Naive thymus-derived CD4-positive, alpha-beta T cell (primary cell): ENCODE measurements at regions not wholly inside any gene's neighbourhood (a gene's known extent, or its start where the extent isn't known, plus 50 kb on each side); places are given as distances from the start of the nearest gene placed in this dataset.
A peak's percentile ranks its signal among the peaks of the same experiment; 100 is the strongest.

Experiments
- ATAC-seq: fragments of 150-1000 bp; cut with Tn5 transposase; 2 replicates; pipeline ENCODE4 v1.10.0; 2021; ENCODE audit warnings: mild to moderate bottlenecking, moderate library complexity
- CTCF ChIA-PET: fragments of 350-600 bp; sonication (Branson Sonifier 250); formaldehyde crosslinking; loops from one replicate; lab custom pipeline; 2021; ENCODE audit warnings: antibody characterized with exemption; lab: Charles Lee
- POLR2A ChIA-PET: fragments of 350-600 bp; sonication (Branson Sonifier 250); formaldehyde crosslinking; loops from one replicate; lab custom pipeline; 2021; ENCODE audit warnings: antibody characterized with exemption, inconsistent platforms; lab: Charles Lee
- DNase-seq, 9 donors: peaks; one replicate each; pipeline versions ENCODE4 v3.0.0 to v3.0.0-alpha.2; 2020 to 2022; ENCODE audit warnings: mixed read lengths in 1 of 9
- H3K27ac ChIP-seq: one replicate; pipeline ENCODE4 v1.7.0; 2013; ENCODE audit warnings: mild to moderate bottlenecking, low read depth, low read length, moderate library complexity
- H3K27me3 ChIP-seq, 2 donors: one replicate each; pipeline ENCODE4 v1.7.0; 2013; ENCODE audit warnings: low read length in 2 of 2, mild to moderate bottlenecking in 2 of 2, moderate library complexity in 2 of 2; ENCODE audit not compliant: control insufficient read depth in 2 of 2, insufficient read depth in 2 of 2
- H3K36me3 ChIP-seq, 3 experiments: 1 replicate in 2 of 3; 2 replicates in 1 of 3; pipeline ENCODE4 v1.7.0; 2013; ENCODE audit warnings: low read length in 3 of 3, mild to moderate bottlenecking in 3 of 3, moderate library complexity in 1 of 3; ENCODE audit not compliant: insufficient read depth in 3 of 3, control insufficient read depth in 2 of 3
- H3K4me1 ChIP-seq, 2 donors: one replicate each; pipeline ENCODE4 v1.7.0; 2013; ENCODE audit warnings: low read length in 2 of 2, mild to moderate bottlenecking in 2 of 2, moderate library complexity in 1 of 2; ENCODE audit not compliant: control insufficient read depth in 2 of 2, insufficient read depth in 2 of 2
- H3K4me3 ChIP-seq: 2 replicates; pipeline ENCODE4 v1.7.0; 2013; ENCODE audit warnings: mild to moderate bottlenecking, low read length
- H3K9me3 ChIP-seq, 3 experiments: 1 replicate in 2 of 3; 2 replicates in 1 of 3; pipeline ENCODE4 v1.7.0; 2013; ENCODE audit warnings: low read length in 3 of 3; ENCODE audit not compliant: control insufficient read depth in 2 of 3
- H3K27ac Mint-ChIP-seq, 9 donors: one replicate each; pipeline ENCODE4 v1.8.0; 2020 to 2022; ENCODE audit warnings: mixed read lengths in 9 of 9, mild to moderate bottlenecking in 8 of 9, moderate library complexity in 5 of 9, inconsistent platforms in 2 of 9
- H3K27me3 Mint-ChIP-seq, 5 donors: one replicate each; pipeline ENCODE4 v1.8.0; 2021 to 2022; ENCODE audit warnings: mixed read lengths in 5 of 5, mild to moderate bottlenecking in 1 of 5
- H3K36me3 Mint-ChIP-seq, 5 donors: one replicate each; pipeline ENCODE4 v1.8.0; 2020 to 2022; ENCODE audit warnings: mixed read lengths in 5 of 5, mild to moderate bottlenecking in 3 of 5, inconsistent platforms in 1 of 5
- H3K4me1 Mint-ChIP-seq, 7 donors: one replicate each; pipeline ENCODE4 v1.8.0; 2020 to 2022; ENCODE audit warnings: mixed read lengths in 7 of 7, mild to moderate bottlenecking in 3 of 7, inconsistent platforms in 1 of 7
- H3K4me3 Mint-ChIP-seq, 10 donors: one replicate each; pipeline ENCODE4 v1.8.0; 2020 to 2022; ENCODE audit warnings: mild to moderate bottlenecking in 10 of 10, mixed read lengths in 10 of 10, moderate library complexity in 6 of 10, inconsistent platforms in 2 of 10
- H3K9me3 Mint-ChIP-seq, 11 donors: one replicate each; pipeline ENCODE4 v1.8.0; 2020 to 2022; ENCODE audit warnings: mixed read lengths in 11 of 11, mild to moderate bottlenecking in 4 of 11, inconsistent platforms in 1 of 11, moderate library complexity in 1 of 11
- intact Hi-C, 2 donors: fragments of 100-400 bp; cut with micrococcal nuclease; formaldehyde crosslinking; loops; one replicate each; pipeline ENCODE4 v1.15.1; 2023

GRCh38 chr2:39487398-39488250 lies 50.5 kb upstream of the MAP4K3 start:
- POLR2A ChIA-PET: no interaction called here
- Mint-ChIP-seq H3K4me3 (no peak overlapping the region), H3K27me3 (peaks cover 0 to 12% (median 7%) of the 10 kb centered on the region in 5 donors), H3K36me3 (peaks cover 0 to 11% (median 3%) of the 10 kb centered on the region in 5 donors), H3K9me3 (peaks cover 0 to 6% (median 0%) of the 10 kb centered on the region in 11 donors), H3K4me1 (peaks cover 0 to 11% (median 0%) of the 10 kb centered on the region in 7 donors), H3K27ac (no peak overlapping the region)
- DNase-seq: no peak
- CTCF ChIA-PET: interaction anchor here (0.6 to 0.7 kb wide), 3 partner anchors 14 to 395 kb away, joined by 5 to 8 read pairs (median 8); no protein-coding TSS in a partner anchor
- H3K27ac ChIP-seq: no peak overlapping the region
- no peaks in the 10 kb centered on the region for H3K27me3 ChIP-seq
- H3K9me3 ChIP-seq: no peaks in the 10 kb centered on the region
- no peak for ATAC-seq
- no peaks in the 10 kb centered on the region for H3K36me3 ChIP-seq
- intact Hi-C loops: no loop called here
- H3K4me1 ChIP-seq: no peaks in the 10 kb centered on the region
- H3K4me3 ChIP-seq: no peak overlapping the region

- Histone ChIP-seq H3K9me3 (no peaks in the 10 kb centered on the region), H3K4me1 (no peaks in the 10 kb centered on the region), H3K4me3 (no peak overlapping the region), H3K36me3 (no peaks in the 10 kb centered on the region), H3K27me3 (no peaks in the 10 kb centered on the region), H3K27ac (no peak overlapping the region)
- no peak overlapping the region for H3K4me3 Mint-ChIP-seq
- H3K27ac Mint-ChIP-seq: no peak overlapping the region
- peak; percentile 62 for ATAC-seq
- ChIA-PET CTCF (interaction anchor here (0.6 to 0.7 kb wide), 3 partner anchors 13 to 396 kb away, joined by 5 to 8 read pairs (median 8); no protein-coding TSS in a partner anchor), POLR2A (no interaction called here)
- peaks cover 0 to 15% (median 0%) of the 10 kb centered on the region in 7 donors for H3K4me1 Mint-ChIP-seq
- peaks cover 0 to 12% (median 7%) of the 10 kb centered on the region in 5 donors for H3K27me3 Mint-ChIP-seq
- no peak for DNase-seq
- peaks cover 0 to 10% (median 3%) of the 10 kb centered on the region in 5 donors for H3K36me3 Mint-ChIP-seq
- peaks cover 0 to 4% (median 0%) of the 10 kb centered on the region in 11 donors for H3K9me3 Mint-ChIP-seq
- intact Hi-C loops: no loop called here
These were observed 51.4 kb upstream of the MAP4K3 start for GRCh38 chr2:39488450-39488849.

GRCh38 chr2:39490586-39490985 lies 53.5 kb upstream of the MAP4K3 start:
- ChIA-PET CTCF (no interaction called here), POLR2A (no interaction called here)
- Histone ChIP-seq H3K36me3 (no peaks in the 10 kb centered on the region), H3K27ac (no peak overlapping the region), H3K27me3 (no peaks in the 10 kb centered on the region), H3K9me3 (no peaks in the 10 kb centered on the region), H3K4me1 (no peaks in the 10 kb centered on the region), H3K4me3 (no peak overlapping the region)
- no peak overlapping the region for H3K4me3 Mint-ChIP-seq
- peaks cover 0 to 8% (median 7%) of the 10 kb centered on the region in 5 donors for H3K27me3 Mint-ChIP-seq
- H3K36me3 Mint-ChIP-seq: peaks cover 0 to 8% (median 3%) of the 10 kb centered on the region in 5 donors
- DNase-seq: no peak
- peaks cover 0 to 19% (median 0%) of the 10 kb centered on the region in 7 donors for H3K4me1 Mint-ChIP-seq
- no peak overlapping the region for H3K27ac Mint-ChIP-seq
- H3K9me3 Mint-ChIP-seq: peaks cover 0 to 2% (median 0%) of the 10 kb centered on the region in 11 donors
- intact Hi-C loops: no loop called here
- no peak for ATAC-seq

DNA sequence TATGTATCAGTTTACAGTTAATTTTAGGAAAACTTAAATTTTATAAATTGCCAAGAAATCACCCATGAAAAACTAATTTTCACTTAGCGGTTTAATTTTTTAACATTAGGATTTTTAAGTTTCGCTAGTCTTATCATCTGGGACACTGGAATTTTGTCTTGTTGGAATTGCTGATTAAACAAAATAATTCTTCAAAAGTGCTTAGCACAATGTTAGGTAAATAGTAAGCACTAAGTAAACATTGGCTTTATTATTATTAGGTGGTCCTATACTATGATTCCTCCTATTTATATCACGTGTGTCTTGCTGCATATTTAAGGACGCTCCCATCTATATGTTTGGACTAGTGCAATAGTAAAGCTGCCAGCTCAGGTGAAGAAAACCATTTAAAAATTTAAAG lies 54.6 kb upstream of the MAP4K3 start:
- H3K4me3 ChIP-seq: no peak overlapping the region
- Mint-ChIP-seq H3K9me3 (no peaks in the 10 kb centered on the region), H3K27ac (peak overlapping the region in 1 of 9 donors; percentile 66), H3K4me1 (peaks cover 0 to 25% (median 0%) of the 10 kb centered on the region in 7 donors), H3K27me3 (peaks cover 0 to 8% (median 3%) of the 10 kb centered on the region in 5 donors), H3K36me3 (peaks cover 0 to 8% (median 6%) of the 10 kb centered on the region in 5 donors), H3K4me3 (peak overlapping the region in 1 of 10 donors; percentile 45)
- H3K36me3 ChIP-seq: no peaks in the 10 kb centered on the region
- POLR2A ChIA-PET: no interaction called here
- H3K9me3 ChIP-seq: no peaks in the 10 kb centered on the region
- no peaks in the 10 kb centered on the region for H3K27me3 ChIP-seq
- CTCF ChIA-PET: no interaction called here
- intact Hi-C loops: loop anchor here in 1 of 2 donors (1.0 to 2.0 kb wide), 3 partner anchors 22 to 114 kb away; no protein-coding TSS in a partner anchor
- no peak for DNase-seq
- no peaks in the 10 kb centered on the region for H3K4me1 ChIP-seq
- no peak for ATAC-seq
- no peak overlapping the region for H3K27ac ChIP-seq

GRCh38 chr2:39492095-39492590 lies 55.1 kb upstream of the MAP4K3 start:
- Mint-ChIP-seq H3K27ac (peak overlapping the region in 1 of 9 donors; percentile 66), H3K27me3 (peaks cover 0 to 4% (median 0%) of the 10 kb centered on the region in 5 donors), H3K9me3 (peaks cover 0 to 3% (median 0%) of the 10 kb centered on the region in 11 donors), H3K4me3 (peak overlapping the region in 1 of 10 donors; percentile 45), H3K4me1 (peaks cover 0 to 25% (median 0%) of the 10 kb centered on the region in 7 donors), H3K36me3 (peaks cover 0 to 8% (median 6%) of the 10 kb centered on the region in 5 donors)
- H3K36me3 ChIP-seq: no peaks in the 10 kb centered on the region
- ATAC-seq (peak; percentile 90), DNase-seq (no peak)
- H3K27ac ChIP-seq: no peak overlapping the region
- CTCF ChIA-PET: interaction anchor here (0.7 kb wide), 1 partner anchor 136 kb away, joined by 4 read pairs; no protein-coding TSS in a partner anchor
- POLR2A ChIA-PET: no interaction called here
- H3K27me3 ChIP-seq: no peaks in the 10 kb centered on the region
- H3K4me3 ChIP-seq: no peak overlapping the region
- no peaks in the 10 kb centered on the region for H3K4me1 ChIP-seq
- intact Hi-C loops: loop anchor here in 1 of 2 donors (1.0 to 2.0 kb wide), 3 partner anchors 21 to 115 kb away; no protein-coding TSS in a partner anchor
- no peaks in the 10 kb centered on the region for H3K9me3 ChIP-seq

DNA sequence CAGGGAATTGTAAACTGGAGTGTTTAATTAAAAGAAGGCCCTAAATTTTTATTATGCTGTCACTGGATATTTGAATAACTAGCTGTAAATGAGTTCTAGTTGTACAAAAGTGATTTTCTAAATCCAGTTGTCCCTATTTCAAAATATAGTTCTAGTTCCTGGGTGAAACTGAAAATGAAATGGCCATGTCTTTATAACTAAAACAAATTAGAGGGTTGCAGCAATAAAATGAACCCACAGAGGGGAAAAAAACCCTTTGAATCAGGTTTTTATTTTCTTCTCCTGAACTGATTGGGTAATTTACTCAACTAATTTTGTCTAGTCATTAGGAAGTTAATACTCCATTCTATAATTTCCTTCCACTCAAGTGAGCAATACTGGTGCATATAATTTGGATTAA lies 55.6 kb upstream of the MAP4K3 start:
- CTCF ChIA-PET: interaction anchor here (0.7 kb wide), 1 partner anchor 137 kb away, joined by 4 read pairs; no protein-coding TSS in a partner anchor
- H3K36me3 Mint-ChIP-seq: peaks cover 0 to 12% (median 6%) of the 10 kb centered on the region in 5 donors
- Histone ChIP-seq H3K27me3 (no peaks in the 10 kb centered on the region), H3K36me3 (no peaks in the 10 kb centered on the region), H3K4me1 (no peaks in the 10 kb centered on the region), H3K4me3 (no peak overlapping the region), H3K27ac (no peak overlapping the region), H3K9me3 (no peaks in the 10 kb centered on the region)
- no peak for DNase-seq
- no peak overlapping the region for H3K27ac Mint-ChIP-seq
- POLR2A ChIA-PET: no interaction called here
- peaks cover 0 to 8% (median 0%) of the 10 kb centered on the region in 11 donors for H3K9me3 Mint-ChIP-seq
- intact Hi-C loops: loop anchor here in 1 of 2 donors (1.0 to 2.0 kb wide), 3 partner anchors 21 to 115 kb away; no protein-coding TSS in a partner anchor
- H3K4me3 Mint-ChIP-seq: no peak overlapping the region
- H3K27me3 Mint-ChIP-seq: peaks cover 0 to 4% (median 0%) of the 10 kb centered on the region in 5 donors
- ATAC-seq: no peak
- peaks cover 0 to 25% (median 0%) of the 10 kb centered on the region in 7 donors for H3K4me1 Mint-ChIP-seq
